ENCODE measurements at regions not wholly inside any gene's neighbourhood (a gene's known extent, or its start where the extent isn't known, plus 50 kb on each side); places are given as distances from the start of the nearest gene placed in this dataset.

DNA sequence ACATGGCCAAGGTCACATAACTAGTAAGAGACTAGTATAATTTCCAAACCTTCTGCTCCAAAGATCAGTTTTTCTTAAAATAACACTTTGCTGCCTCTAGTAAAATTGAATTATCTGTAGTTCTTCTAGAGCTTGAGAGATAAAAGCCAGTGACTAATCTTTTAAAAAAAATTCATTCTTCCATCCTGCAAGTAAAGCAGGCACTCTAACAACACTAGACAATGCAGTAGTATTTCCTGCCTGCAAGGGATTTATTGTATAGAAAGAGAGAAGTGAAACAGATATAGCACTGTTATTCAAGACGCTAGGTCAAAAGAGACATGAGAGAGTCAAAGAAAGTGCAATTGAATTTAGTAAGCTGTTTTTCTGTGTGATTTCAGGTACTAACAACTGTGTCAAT lies 159.5 kb upstream of the TBC1D5 start:
- no peak for TF ChIP-seq JUND (IDR thresholded peaks at IDR 0.05; ENCODE audit: low read length)
- H4K8ac ChIP-seq (ENCODE audit: extremely low read depth, insufficient read depth, low read length) = no peak overlapping the region
- no peak overlapping the region for H3K27ac ChIP-seq (ENCODE audit: low read depth, low read length)
- H4K91ac ChIP-seq (replicated peaks; ENCODE audit: insufficient read length, low read length) = no peak overlapping the region
- H3K9ac ChIP-seq (replicated peaks in 1 of 4; ENCODE audit: extremely low read depth in 1 of 4, low read depth in 3 of 4, low read length in 3 of 4) = no peak overlapping the region
- ChIA-PET CTCF (ENCODE audit: partially characterized antibody) (interaction anchor here (0.6 to 1.1 kb wide), 2 partner anchors 15 to 339 kb away, joined by 3 read pairs; no protein-coding TSS in a partner anchor), POLR2A (ENCODE audit: partially characterized antibody) (no interaction called here)
- H3K4ac ChIP-seq (replicated peaks; ENCODE audit: insufficient read length, low read depth, low read length) = no peak overlapping the region
- H3K79me1 ChIP-seq (ENCODE audit: low read depth, low read length) = no peaks in the 10 kb centered on the region; the same call in 1 of the 2 replicates
- H2BK15ac ChIP-seq (ENCODE audit: low read length) = no peak overlapping the region
- no peaks in the 10 kb centered on the region for H4K20me1 ChIP-seq (replicated peaks in 1 of 2; ENCODE audit: control insufficient read depth in 1 of 2, insufficient read depth in 2 of 2, low read length in 2 of 2)
- no peaks in the 10 kb centered on the region; a peak in 1 of 4 replicates for H3K79me2 ChIP-seq (ENCODE audit: control insufficient read depth in 1 of 2, insufficient read depth in 2 of 2, low read length in 2 of 2)
- no peak overlapping the region for H3K4me2 ChIP-seq (ENCODE audit: insufficient read depth in 1 of 2, low read depth in 2 of 2, low read length in 2 of 2)
- no peak for FAIRE-seq
- H3K56ac ChIP-seq (replicated peaks; ENCODE audit: insufficient read length, low read depth, low read length) = no peak overlapping the region
- H2AK5ac ChIP-seq (ENCODE audit: low read depth, low read length) = no peak overlapping the region
- H2BK120ac ChIP-seq (replicated peaks; ENCODE audit: low read depth, low read length) = no peak overlapping the region
- peaks cover 4 to 8% of the 10 kb centered on the region in 2 experiments; a peak in 3 of 4 replicates for H3K9me3 ChIP-seq (ENCODE audit: insufficient read depth in 2 of 2, low read depth in 1 of 2, low read length in 1 of 2)
- no peak overlapping the region for H3K18ac ChIP-seq (ENCODE audit: extremely low read depth, low read length)
- no peak overlapping the region for H3K23ac ChIP-seq (ENCODE audit: insufficient read length)
- no peak overlapping the region for H4K5ac ChIP-seq (ENCODE audit: insufficient read length, low read depth, low read length)
- H2BK20ac ChIP-seq (ENCODE audit: low read length) = no peak overlapping the region
- H3K27me3 ChIP-seq (replicated peaks in 1 of 4; ENCODE audit: control insufficient read depth in 3 of 4, extremely low read depth in 1 of 4, insufficient read depth in 3 of 4, low read length in 3 of 4) = no peaks in the 10 kb centered on the region
- H2AFZ ChIP-seq (ENCODE audit: low read length) = no peak overlapping the region
- no peak overlapping the region for H2BK12ac ChIP-seq (ENCODE audit: low read depth, low read length)
- no peak overlapping the region for H3K14ac ChIP-seq (ENCODE audit: insufficient read length)
- no peak for DNase-seq (ENCODE audit: low read depth in 1 of 2, low spot score in 2 of 2)
- H3K4me3 ChIP-seq (ENCODE audit: extremely low read depth in 1 of 4, insufficient read depth in 2 of 4, low read depth in 3 of 4, low read length in 4 of 4) = no peak overlapping the region
- 0 out of 8 replicates have a peak, but pooled peaks cover 0 to 4% (median 0%) of the 10 kb centered on the region in 4 experiments for H3K36me3 ChIP-seq (ENCODE audit: control insufficient read depth in 2 of 4, insufficient read depth in 4 of 4, low read length in 3 of 4)
- H3K23me2 ChIP-seq (ENCODE audit: low read depth, low read length) = no peaks in the 10 kb centered on the region
- no peaks in the 10 kb centered on the region for H3K4me1 ChIP-seq (replicated peaks in 1 of 4; ENCODE audit: control insufficient read depth in 3 of 4, insufficient read depth in 4 of 4, low read length in 3 of 4)
- H2BK5ac ChIP-seq (ENCODE audit: low read depth, low read length) = no peak overlapping the region
- WGBS, 2 experiments (ENCODE audit: extremely low coverage in 1 of 2, insufficient coverage in 1 of 2, insufficient read length in 1 of 2, insufficient replicate concordance in 2 of 2, low coverage in 1 of 2, low lambda C conversion rate in 2 of 2, missing lambda C conversion rate in 1 of 2) = 79% methylated on average over 1 of the region's 1 CpG; no CpG with 5 or more reads in 1 of the 2 experiments

Measured in H1 (cell line).